Dermis microvascular lymphatic vessel endothelial cell (primary cell): ENCODE measurements at regions not wholly inside any gene's neighbourhood (a gene's known extent, or its start where the extent isn't known, plus 50 kb on each side); places are given as distances from the start of the nearest gene placed in this dataset.
A peak's percentile ranks its signal among the peaks of the same experiment; 100 is the strongest.
"Not testable (repeated sequence)": the region's sequence is repeated elsewhere in the genome, so short reads cannot be mapped to it uniquely, and the experiment has no call there.

Experiments used
- DNase-seq, 2 donors: peaks; one replicate each; pipeline versions ENCODE4 v3.0.0 to v3.0.0-alpha.2; 2010; ENCODE audit warnings: low read depth in 2 of 2

GRCh38 chrX:82727436-82727835, 780.7 kb upstream of the POU3F4 start:
- DNase-seq, result not testable (repeated sequence)

- DNase-seq, result no peak
Measured at GRCh38 chrX:82732861-82733260, 775.2 kb upstream of the POU3F4 start.

GRCh38 chrX:82734140-82734539, 774.0 kb upstream of the POU3F4 start:
- no peak for DNase-seq

DNA sequence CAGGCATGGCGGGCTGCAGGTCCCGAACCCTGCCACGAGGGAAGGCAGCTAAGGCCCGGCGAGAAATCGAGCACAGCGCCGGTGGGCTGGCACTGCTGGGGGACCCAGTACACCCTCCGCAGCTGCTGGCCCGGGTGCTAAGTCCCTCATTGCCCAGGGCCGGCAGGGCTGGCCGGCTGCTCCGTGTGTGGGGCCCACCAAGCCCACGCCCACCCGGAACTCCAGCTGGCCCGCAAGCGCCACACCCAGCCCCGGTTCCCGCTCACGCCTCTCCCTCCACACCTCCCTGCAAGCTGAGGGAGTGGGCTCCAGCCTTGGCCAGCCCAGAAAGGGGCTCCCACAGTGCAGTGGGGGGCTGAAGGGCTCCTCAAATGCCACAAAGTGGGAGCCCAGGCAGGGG, 769.8 kb upstream of the POU3F4 start:
- DNase-seq, result not testable (repeated sequence)

GRCh38 chrX:82742351-82742750, 765.7 kb upstream of the POU3F4 start:
- DNase-seq, result no peak

DNA sequence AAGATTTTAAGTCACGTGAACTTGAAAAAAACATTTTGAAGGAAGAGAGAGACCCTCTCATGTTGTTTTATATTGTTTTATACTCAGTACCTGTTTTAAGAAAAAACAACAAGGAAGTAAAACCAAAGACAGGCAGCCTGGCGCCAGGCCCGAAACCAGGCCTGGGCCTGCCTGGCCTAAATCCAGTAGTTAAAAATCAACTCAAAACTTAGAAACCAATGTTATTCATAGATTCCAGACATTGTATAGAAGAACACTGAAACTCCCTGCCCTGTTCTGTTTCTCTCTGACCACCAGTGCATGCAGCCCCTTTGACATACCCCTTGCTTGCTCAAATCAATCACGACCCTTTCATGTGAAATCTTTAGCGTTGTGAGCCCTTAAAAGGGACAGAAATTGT, 762.4 kb upstream of the POU3F4 start:
- DNase-seq, result not testable (repeated sequence)

DNA sequence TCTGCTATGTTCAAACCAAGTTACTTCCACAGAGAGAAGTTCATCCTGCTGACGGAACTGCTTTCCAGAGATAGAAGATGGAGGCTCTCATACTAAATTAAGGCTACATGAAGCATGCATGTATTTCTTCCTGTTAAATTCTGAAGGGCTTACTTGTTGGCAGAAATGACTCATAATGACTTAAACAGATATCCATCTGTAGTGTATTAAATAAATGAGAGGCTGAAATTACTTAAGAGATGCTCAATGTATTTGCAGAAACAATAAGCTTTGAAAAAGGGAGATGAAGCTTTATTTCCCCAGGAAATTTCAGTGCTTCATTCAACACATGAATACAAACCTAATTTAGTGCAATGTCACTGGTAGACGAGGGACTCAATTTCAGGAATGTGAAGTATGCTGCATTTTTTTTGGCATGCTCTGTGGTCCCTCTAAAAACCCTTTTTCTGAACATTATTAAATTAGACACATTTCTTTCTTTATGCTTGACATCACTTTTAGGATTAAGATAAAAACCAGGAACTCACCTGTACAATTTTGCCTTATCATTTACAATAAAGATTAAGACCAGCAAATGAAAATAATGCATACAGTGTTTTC, 759.1 kb upstream of the POU3F4 start:
- peak in 1 of 2 donors; percentile 20 for DNase-seq

DNA sequence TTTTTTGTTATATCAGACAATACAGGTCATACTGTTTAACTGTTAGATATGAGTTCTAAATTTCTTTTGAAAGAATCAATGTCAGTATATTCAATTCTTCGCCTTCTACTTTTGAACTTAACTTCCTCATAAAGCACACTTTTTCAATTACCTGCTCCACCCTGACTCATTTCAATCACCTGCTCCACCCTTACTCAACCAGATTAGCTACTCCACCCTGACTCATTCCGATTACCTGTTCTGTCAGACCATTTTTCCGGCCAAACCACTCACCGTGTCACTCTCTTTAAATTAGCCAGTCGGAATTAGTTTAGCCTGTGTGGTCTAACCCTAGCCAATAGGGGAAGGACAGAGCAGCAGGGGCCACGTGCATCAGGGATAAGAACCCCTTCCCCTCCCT, 751.8 kb upstream of the POU3F4 start:
- no peak for DNase-seq

DNA sequence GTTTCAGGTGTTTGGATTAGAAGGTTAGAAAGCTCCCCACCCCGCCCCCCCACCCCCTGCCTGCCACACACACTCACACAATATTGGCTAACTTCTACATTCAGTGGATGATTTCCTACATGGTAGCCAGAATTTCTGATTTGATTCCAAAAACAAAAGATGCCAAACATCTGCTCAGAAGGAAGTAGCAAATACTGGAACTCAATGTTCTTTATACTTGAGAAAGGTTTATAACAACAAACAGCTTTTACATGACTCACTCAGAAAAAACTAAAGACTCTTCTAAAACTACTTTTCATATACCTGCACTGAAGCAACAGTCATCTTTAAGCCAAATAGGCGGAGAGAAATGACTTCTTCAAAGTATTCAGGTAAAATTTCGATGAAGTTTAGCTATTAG, 750.5 kb upstream of the POU3F4 start:
- DNase-seq, result peak in 1 of 2 donors; percentile 48

DNA sequence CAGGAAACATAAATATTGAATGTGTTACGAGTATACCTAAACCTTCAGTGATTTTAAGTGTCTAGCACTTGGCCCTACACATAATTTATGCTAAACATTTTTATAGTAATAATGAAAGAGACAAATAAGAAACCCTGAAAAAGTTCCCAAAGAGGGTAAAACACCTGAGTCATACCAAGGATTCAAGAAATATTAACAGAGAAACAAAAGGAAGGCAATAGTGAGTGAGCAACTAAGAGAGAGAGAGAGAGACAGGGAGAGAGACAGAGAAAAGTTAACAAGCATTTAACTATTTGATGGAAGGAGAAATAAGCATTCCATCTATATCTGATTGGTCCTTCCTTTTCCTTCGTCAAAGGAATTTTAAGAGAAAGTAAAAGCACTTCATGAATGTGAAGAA, 743.6 kb upstream of the POU3F4 start:
- no peak for DNase-seq

- DNase-seq, result no peak
Measured at GRCh38 chrX:82765811-82766210, 742.3 kb upstream of the POU3F4 start.

GRCh38 chrX:82775426-82775825, 732.7 kb upstream of the POU3F4 start:
- DNase-seq, result no peak

GRCh38 chrX:82782014-82782413, 726.1 kb upstream of the POU3F4 start:
- no peak for DNase-seq

DNA sequence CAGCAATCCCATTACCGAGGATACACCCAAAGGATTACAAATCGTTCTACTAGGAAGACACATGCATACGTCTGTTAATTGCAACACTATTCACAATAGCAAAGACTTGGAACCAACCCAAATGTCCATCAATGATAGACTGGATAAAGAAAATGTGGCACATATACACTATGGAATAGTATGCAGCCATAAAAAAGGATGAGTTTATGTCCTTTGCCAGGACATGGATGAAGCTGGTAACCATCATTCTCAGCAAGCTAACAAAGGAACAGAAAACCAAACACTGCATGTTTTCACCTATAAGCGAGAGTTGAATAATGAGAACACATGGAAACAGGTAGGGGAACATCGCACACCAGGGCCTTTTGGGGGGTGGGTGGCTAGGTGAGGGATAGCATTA, 695.2 kb upstream of the POU3F4 start:
- not testable (repeated sequence) for DNase-seq

DNA sequence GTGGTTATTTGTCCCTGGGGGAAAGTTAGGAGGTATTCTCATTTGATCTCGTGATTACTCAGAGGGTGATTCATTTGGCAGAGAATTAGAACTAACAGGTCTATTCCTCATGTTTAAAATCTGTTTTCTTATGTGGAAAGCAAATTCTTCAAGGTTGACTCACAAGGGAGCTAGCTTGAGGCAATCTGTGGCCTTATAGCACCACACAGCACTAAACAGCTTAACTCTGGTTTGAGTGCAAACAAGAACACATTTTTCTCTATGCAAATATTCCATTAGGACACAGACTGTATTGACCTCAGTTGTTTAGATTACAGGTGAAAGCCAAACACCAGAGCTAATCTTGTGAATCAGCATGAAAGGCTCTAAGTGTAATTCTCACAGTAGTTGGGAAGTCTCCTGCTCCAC, 694.4 kb upstream of the POU3F4 start:
- DNase-seq, result peak in 1 of 2 donors; percentile 60

DNA sequence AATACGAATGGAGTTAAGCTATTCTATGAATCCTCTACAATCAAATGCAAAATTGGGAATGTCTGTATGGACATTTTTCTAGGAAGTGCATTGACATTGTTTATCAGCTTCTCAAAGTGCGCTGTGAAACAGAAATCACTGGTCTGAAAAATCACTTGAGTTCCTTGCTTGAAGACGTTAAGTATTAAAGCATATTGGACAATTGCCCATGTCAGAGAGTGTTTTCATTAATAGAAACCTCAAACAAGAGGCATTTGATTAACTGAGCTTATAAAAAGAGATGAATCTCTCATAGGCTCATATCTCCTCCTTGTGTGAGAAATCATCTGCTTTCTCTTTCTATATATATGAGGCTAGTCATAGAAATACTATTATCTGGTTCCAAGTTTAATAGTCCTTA, 692.1 kb upstream of the POU3F4 start:
- DNase-seq, result no peak

GRCh38 chrX:82816562-82816961, 691.5 kb upstream of the POU3F4 start:
- no peak for DNase-seq

- DNase-seq, result no peak
Measured at GRCh38 chrX:82842286-82842685, 665.8 kb upstream of the POU3F4 start.

GRCh38 chrX:82848111-82848510, 660.0 kb upstream of the POU3F4 start:
- DNase-seq, result no peak
